MCF 10A (cell line): ENCODE measurements at regions not wholly inside any gene's neighbourhood (a gene's known extent, or its start where the extent isn't known, plus 50 kb on each side); places are given as distances from the start of the nearest gene placed in this dataset.

Experiments used
- BruUV-seq: library from RNA; stranded (reverse); fragments of 400-500 nt; replicated peaks from 2 replicates; lab custom pipeline; 2021; lab: Mats Ljungman, UMichigan
- CTCF ChIA-PET: fragments of 300-600 bp; sonication (Branson Sonifier 250); formaldehyde crosslinking; extraction: SDS; loops from one replicate; lab custom pipeline; 2021; ENCODE audit warnings: antibody characterized with exemption, inconsistent platforms; lab: Yijun Ruan, JAX
- POLR2A ChIA-PET: fragments of 300-600, 350-650 bp; sonication (Branson Sonifier 250); formaldehyde crosslinking; extraction: SDS; loops from one replicate; lab custom pipeline; 2020; ENCODE audit warnings: antibody characterized with exemption, inconsistent platforms; lab: Yijun Ruan, JAX
- DNase-seq: peaks from one replicate; pipeline ENCODE4 v3.0.0-alpha.2; 2018; ENCODE audit not compliant: unreplicated experiment
- H3K27ac Mint-ChIP-seq: one replicate; pipeline ENCODE4 v1.8.0; 2022; ENCODE audit warnings: mild to moderate bottlenecking, low read depth, mixed read lengths; ENCODE audit not compliant: unreplicated experiment
- H3K27me3 Mint-ChIP-seq: one replicate; pipeline ENCODE4 v1.8.0; 2022; ENCODE audit warnings: mixed read lengths; ENCODE audit not compliant: insufficient read depth, unreplicated experiment
- H3K36me3 Mint-ChIP-seq: one replicate; pipeline ENCODE4 v1.8.0; 2022; ENCODE audit warnings: mild to moderate bottlenecking, moderate library complexity, mixed read lengths; ENCODE audit not compliant: insufficient read depth, unreplicated experiment
- H3K4me1 Mint-ChIP-seq: one replicate; pipeline ENCODE4 v1.8.0; 2022; ENCODE audit warnings: mixed read lengths; ENCODE audit not compliant: insufficient read depth, unreplicated experiment
- H3K4me3 Mint-ChIP-seq: one replicate; pipeline ENCODE4 v1.8.0; 2022; ENCODE audit warnings: mild to moderate bottlenecking, moderate library complexity, mixed read lengths; ENCODE audit not compliant: unreplicated experiment
- H3K9me3 Mint-ChIP-seq: one replicate; pipeline ENCODE4 v1.8.0; 2022; ENCODE audit warnings: mixed read lengths; ENCODE audit not compliant: unreplicated experiment
- intact Hi-C: fragments of 100-400 bp; cut with micrococcal nuclease; formaldehyde crosslinking; loops from 2 replicates; pipeline ENCODE4 v1.14.1; 2022
- TF ChIP-seq, protein P1 (sequence below): fragments of 200-600 bp; IDR thresholded peaks from one replicate; pipeline ENCODE4 v1.8.0; 2022; ENCODE audit warnings: antibody characterized with exemption, mild to moderate bottlenecking; ENCODE audit not compliant: unreplicated experiment

DNA sequence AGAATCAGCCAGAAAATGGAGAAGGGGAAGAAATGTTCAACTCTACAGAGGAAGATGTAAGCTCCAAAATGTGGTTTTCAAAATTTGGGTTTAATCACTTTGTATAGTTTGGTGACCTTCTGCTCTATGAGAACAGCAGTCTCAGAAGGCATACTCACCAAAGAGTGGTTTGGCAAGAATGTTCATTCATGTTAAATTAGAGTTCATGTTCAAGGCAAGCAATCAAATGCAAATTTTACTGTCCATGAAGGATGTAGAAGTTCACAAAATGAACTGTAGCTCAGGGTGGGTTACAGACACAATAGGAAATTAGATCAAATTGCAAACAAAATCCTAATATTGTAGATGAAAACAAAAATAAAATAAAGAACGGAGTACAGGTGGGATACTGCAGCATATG, 606.7 kb upstream of the PCDH20 start:
- Mint-ChIP-seq H3K9me3 (no peaks in the 10 kb centered on the region), H3K27me3 (no peaks in the 10 kb centered on the region), H3K27ac (no peak overlapping the region), H3K4me3 (no peak overlapping the region), H3K36me3 (no peaks in the 10 kb centered on the region), H3K4me1 (no peaks in the 10 kb centered on the region)
- DNase-seq = no peak
- POLR2A ChIA-PET = no interaction called here
- intact Hi-C loops = no loop called here
- CTCF ChIA-PET = interaction anchor here (0.8 kb wide), 1 partner anchor 1068 kb away, joined by 6 read pairs; no protein-coding TSS in a partner anchor
- TF ChIP-seq, protein P1, sequence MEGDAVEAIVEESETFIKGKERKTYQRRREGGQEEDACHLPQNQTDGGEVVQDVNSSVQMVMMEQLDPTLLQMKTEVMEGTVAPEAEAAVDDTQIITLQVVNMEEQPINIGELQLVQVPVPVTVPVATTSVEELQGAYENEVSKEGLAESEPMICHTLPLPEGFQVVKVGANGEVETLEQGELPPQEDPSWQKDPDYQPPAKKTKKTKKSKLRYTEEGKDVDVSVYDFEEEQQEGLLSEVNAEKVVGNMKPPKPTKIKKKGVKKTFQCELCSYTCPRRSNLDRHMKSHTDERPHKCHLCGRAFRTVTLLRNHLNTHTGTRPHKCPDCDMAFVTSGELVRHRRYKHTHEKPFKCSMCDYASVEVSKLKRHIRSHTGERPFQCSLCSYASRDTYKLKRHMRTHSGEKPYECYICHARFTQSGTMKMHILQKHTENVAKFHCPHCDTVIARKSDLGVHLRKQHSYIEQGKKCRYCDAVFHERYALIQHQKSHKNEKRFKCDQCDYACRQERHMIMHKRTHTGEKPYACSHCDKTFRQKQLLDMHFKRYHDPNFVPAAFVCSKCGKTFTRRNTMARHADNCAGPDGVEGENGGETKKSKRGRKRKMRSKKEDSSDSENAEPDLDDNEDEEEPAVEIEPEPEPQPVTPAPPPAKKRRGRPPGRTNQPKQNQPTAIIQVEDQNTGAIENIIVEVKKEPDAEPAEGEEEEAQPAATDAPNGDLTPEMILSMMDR = no peak
- BruUV-seq = no TSS peak

DNA sequence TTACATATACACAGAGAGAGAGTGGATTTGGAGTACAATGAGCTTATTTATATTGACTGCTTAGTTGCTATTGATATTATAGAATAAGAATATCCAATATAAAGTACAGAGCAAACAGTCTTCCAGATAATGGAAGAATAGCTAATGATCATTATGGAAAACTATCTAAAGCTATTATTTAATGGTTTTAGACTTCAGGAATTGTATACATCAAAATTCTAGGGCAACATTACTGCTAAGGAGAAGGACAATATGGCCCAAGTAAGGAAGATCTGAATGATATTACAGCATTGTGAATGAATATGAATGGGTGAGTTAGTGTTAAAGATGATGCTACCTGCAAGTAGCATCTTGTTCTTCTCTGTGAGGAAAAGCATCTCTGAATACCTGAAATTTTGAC, 604.2 kb upstream of the PCDH20 start:
- ChIA-PET POLR2A (no interaction called here), CTCF (interaction anchor here (0.9 kb wide), 1 partner anchor 9 kb away, joined by 6 read pairs; no protein-coding TSS in a partner anchor)
- Mint-ChIP-seq H3K4me3 (no peak overlapping the region), H3K27ac (no peak overlapping the region), H3K4me1 (no peaks in the 10 kb centered on the region), H3K27me3 (no peaks in the 10 kb centered on the region), H3K36me3 (no peaks in the 10 kb centered on the region), H3K9me3 (no peaks in the 10 kb centered on the region)
- intact Hi-C loops = no loop called here
- TF ChIP-seq, protein P1 = no peak
- no TSS peak for BruUV-seq
- DNase-seq = no peak

DNA sequence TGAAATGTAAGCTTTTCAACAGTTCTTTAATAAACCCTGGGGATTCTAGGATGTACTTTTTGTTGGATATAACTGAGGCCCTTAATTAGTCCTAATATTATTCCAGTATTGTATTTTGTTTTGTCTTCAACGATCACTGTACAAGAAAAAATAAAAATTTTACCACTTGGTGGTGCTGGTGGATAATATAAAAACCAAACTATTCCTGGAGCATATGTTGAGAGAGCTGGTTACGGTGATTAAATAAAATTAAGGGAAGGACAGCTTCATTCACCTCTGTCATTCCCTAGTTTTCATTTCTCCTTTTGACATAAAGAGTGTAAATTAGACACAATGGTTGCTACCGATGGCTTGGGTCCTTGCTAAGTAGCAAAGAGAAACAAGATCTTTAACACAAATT, 598.6 kb upstream of the PCDH20 start:
- ChIA-PET POLR2A (interaction anchor here (0.6 kb wide), 1 partner anchor 171 kb away, joined by 3 read pairs; no protein-coding TSS in a partner anchor), CTCF (interaction anchor here (0.6 to 2.5 kb wide), 5 partner anchors 10 to 1093 kb away, joined by 3 to 8 read pairs (median 3); no protein-coding TSS in a partner anchor)
- Mint-ChIP-seq H3K27ac (no peak overlapping the region), H3K36me3 (no peaks in the 10 kb centered on the region), H3K9me3 (no peaks in the 10 kb centered on the region), H3K4me1 (no peaks in the 10 kb centered on the region), H3K4me3 (no peak overlapping the region), H3K27me3 (no peaks in the 10 kb centered on the region)
- peak; percentile 38 for DNase-seq
- intact Hi-C loops = loop anchor here (1.0 kb wide), 1 partner anchor 344 kb away; no protein-coding TSS in a partner anchor
- TF ChIP-seq, protein P1 = peak; percentile 42
- BruUV-seq = no TSS peak

DNA sequence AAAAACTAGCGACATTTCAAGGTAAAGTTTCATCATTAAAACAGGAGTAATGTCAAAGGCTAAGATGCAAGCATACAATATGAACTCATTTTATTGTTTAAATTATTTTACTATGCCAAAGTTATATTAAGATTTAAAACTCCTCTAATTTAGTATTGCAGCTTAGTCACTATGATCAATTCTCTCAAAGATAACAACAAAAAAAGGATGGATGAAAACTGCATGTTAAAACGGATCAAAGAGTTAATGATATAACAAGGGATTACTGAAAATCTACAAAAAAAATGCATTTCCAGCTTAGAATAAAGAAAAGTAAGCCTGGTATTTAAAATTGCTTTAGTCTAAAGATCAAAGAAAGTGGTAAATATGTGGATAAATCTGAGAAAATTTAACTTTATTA, 587.8 kb upstream of the PCDH20 start:
- no peak overlapping the region for H3K27ac Mint-ChIP-seq
- CTCF ChIA-PET = interaction anchor here (0.6 to 1.0 kb wide), 3 partner anchors 9 to 125 kb away, joined by 3 read pairs; no protein-coding TSS in a partner anchor
- TF ChIP-seq, protein P1 = no peak
- intact Hi-C loops = no loop called here
- H3K36me3 Mint-ChIP-seq = no peaks in the 10 kb centered on the region
- POLR2A ChIA-PET = no interaction called here
- no peaks in the 10 kb centered on the region for H3K4me1 Mint-ChIP-seq
- no peak for DNase-seq
- no peaks in the 10 kb centered on the region for H3K9me3 Mint-ChIP-seq
- BruUV-seq = no TSS peak
- H3K27me3 Mint-ChIP-seq = peaks cover 25% of the 10 kb centered on the region
- H3K4me3 Mint-ChIP-seq = no peak overlapping the region
